Prostate gland (tissue), 2 donors: ENCODE measurements at regions not wholly inside any gene's neighbourhood (a gene's known extent, or its start where the extent isn't known, plus 50 kb on each side); places are given as distances from the start of the nearest gene placed in this dataset.

Experiments
- CTCF ChIP-seq, 4 experiments: fragments of 200-600 bp in 2 of 4; fragments of 450-650 bp in 2 of 4; sonication (generic) in 2 of 4; IDR thresholded peaks; 1 replicate in 3 of 4; 2 replicates in 1 of 4; pipeline ENCODE4 v1.5.1; 2016 to 2019; ENCODE audit warnings: antibody characterized with exemption in 4 of 4, mild to moderate bottlenecking in 2 of 4, moderate library complexity in 2 of 4
- POLR2A ChIP-seq: fragments of 450-650 bp; IDR thresholded peaks from one replicate; pipeline ENCODE4 v1.6.1; 2016; ENCODE audit warnings: antibody characterized with exemption, mild to moderate bottlenecking
- POLR2AphosphoS5 ChIP-seq: sonication (generic); formaldehyde crosslinking; IDR thresholded peaks from one replicate; pipeline ENCODE4 v1.6.1; 2017; ENCODE audit warnings: antibody characterized with exemption

GRCh38 chr1:25065321-25065721 lies 135.2 kb upstream of the RUNX3 start:
- no peak for TF ChIP-seq POLR2AphosphoS5
- no peak for TF ChIP-seq CTCF (IDR thresholded peaks at IDR 0.05)
- no peak for TF ChIP-seq POLR2A
